ENCODE measurements at regions not wholly inside any gene's neighbourhood (a gene's known extent, or its start where the extent isn't known, plus 50 kb on each side); places are given as distances from the start of the nearest gene placed in this dataset.

GRCh38 chr6:113651120-113651519 is 206.0 kb upstream of the MARCKS start:
- DNase-seq, result peak in 40 of 56 donors; percentile 7 to 77 (median 38)

GRCh38 chr6:113651920-113652319 is 205.2 kb upstream of the MARCKS start:
- no peak for DNase-seq

GRCh38 chr6:113653275-113653674 is 203.9 kb upstream of the MARCKS start:
- DNase-seq, result no peak

GRCh38 chr6:113654396-113654795 is 202.7 kb upstream of the MARCKS start:
- DNase-seq, result peak in 41 of 56 donors; percentile 4 to 72 (median 36)

GRCh38 chr6:113655761-113656160 is 201.4 kb upstream of the MARCKS start:
- no peak for DNase-seq

- no peak for DNase-seq
Measured at GRCh38 chr6:113659762-113660404, 197.3 kb upstream of the MARCKS start.

GRCh38 chr6:113660819-113661218 is 196.3 kb upstream of the MARCKS start:
- DNase-seq, result no peak

- no peak for DNase-seq
Measured at GRCh38 chr6:113662093-113662665, 195.0 kb upstream of the MARCKS start.

GRCh38 chr6:113662688-113663333 is 194.3 kb upstream of the MARCKS start:
- no peak for DNase-seq

GRCh38 chr6:113664909-113665308 is 192.2 kb upstream of the MARCKS start:
- no peak for DNase-seq

GRCh38 chr6:113668641-113669408 is 188.3 kb upstream of the MARCKS start:
- no peak for DNase-seq

- DNase-seq, result no peak
Measured at GRCh38 chr6:113669606-113670005, 187.5 kb upstream of the MARCKS start.

GRCh38 chr6:113671421-113671820 is 185.7 kb upstream of the MARCKS start:
- peak in 5 of 56 donors; percentile 2 to 17 (median 11) for DNase-seq

- peak in 17 of 56 donors; percentile 0 to 23 (median 7) for DNase-seq
Measured at GRCh38 chr6:113672491-113673149, 184.5 kb upstream of the MARCKS start.

- no peak for DNase-seq
Measured at GRCh38 chr6:113674075-113674474, 183.1 kb upstream of the MARCKS start.

- DNase-seq, result no peak
Measured at GRCh38 chr6:113676057-113676456, 181.1 kb upstream of the MARCKS start.

- DNase-seq, result no peak
Measured at GRCh38 chr6:113676968-113677367, 180.2 kb upstream of the MARCKS start.

- no peak for DNase-seq
Measured at GRCh38 chr6:113679051-113679450, 178.1 kb upstream of the MARCKS start.

- DNase-seq, result no peak
Measured at GRCh38 chr6:113680301-113680700, 176.8 kb upstream of the MARCKS start.

- DNase-seq, result no peak
Measured at GRCh38 chr6:113683968-113684367, 173.2 kb upstream of the MARCKS start.

- no peak for DNase-seq
Measured at GRCh38 chr6:113684382-113684901, 172.7 kb upstream of the MARCKS start.
